CD14-positive monocyte (primary cell): ENCODE measurements at regions not wholly inside any gene's neighbourhood (a gene's known extent, or its start where the extent isn't known, plus 50 kb on each side); places are given as distances from the start of the nearest gene placed in this dataset.

Source experiments
- DNase-seq, 3 donors: peaks; one replicate each; pipeline ENCODE4 v3.0.0-alpha.2; 2011 to 2022
- H2AFZ ChIP-seq: 2 replicates; pipeline ENCODE4 v1.6.0; 2012; ENCODE audit warnings: mild to moderate bottlenecking, low read depth, low read length, inconsistent platforms; ENCODE audit not compliant: insufficient read depth, poor library complexity, severe bottlenecking
- H3K27ac ChIP-seq, 2 donors: 1 replicate in 1 of 2; 2 replicates in 1 of 2; pipeline ENCODE4 v1.5.1; 2012 to 2013; ENCODE audit warnings: low read length in 2 of 2, control low read depth in 1 of 2, inconsistent platforms in 1 of 2, low read depth in 1 of 2, mild to moderate bottlenecking in 1 of 2
- H3K27me3 ChIP-seq, 2 donors: one replicate each; pipeline versions ENCODE4 v1.6.0 to v1.6.1; 2011 to 2013; ENCODE audit warnings: low read length in 2 of 2; ENCODE audit not compliant: control insufficient read depth in 2 of 2, insufficient read depth in 2 of 2
- H3K36me3 ChIP-seq, 2 donors: replicated peaks in 1 of 2; 1 replicate in 1 of 2; 2 replicates in 1 of 2; pipeline versions ENCODE4 v1.5.1 to v1.6.1; 2012 to 2013; ENCODE audit warnings: low read length in 2 of 2, control low read depth in 1 of 2, inconsistent platforms in 1 of 2, mild to moderate bottlenecking in 1 of 2; ENCODE audit not compliant: insufficient read depth in 2 of 2, control insufficient read depth in 1 of 2
- H3K4me1 ChIP-seq, 2 donors: 1 replicate in 1 of 2; 2 replicates in 1 of 2; pipeline versions ENCODE4 v1.5.1 to v1.6.1; 2012 to 2013; ENCODE audit warnings: low read length in 2 of 2, control low read depth in 1 of 2, inconsistent platforms in 1 of 2, mild to moderate bottlenecking in 1 of 2, moderate library complexity in 1 of 2; ENCODE audit not compliant: insufficient read depth in 2 of 2, control insufficient read depth in 1 of 2
- H3K4me2 ChIP-seq: replicated peaks from 2 replicates; pipeline ENCODE3; 2012; ENCODE audit warnings: low read length, moderate library complexity, mild to moderate bottlenecking; ENCODE audit not compliant: poor library complexity, severe bottlenecking; ENCODE audit errors: extremely low read depth
- H3K4me3 ChIP-seq, 3 experiments: fragments of 200-600 bp in 1 of 3; sonication (generic) in 1 of 3; replicated peaks in 1 of 3; 1 replicate in 2 of 3; 2 replicates in 1 of 3; pipeline ENCODE4 v1.5.1; 2011 to 2013; ENCODE audit warnings: low read length in 3 of 3, mild to moderate bottlenecking in 3 of 3, control low read depth in 2 of 3, low read depth in 2 of 3, inconsistent platforms in 1 of 3, moderate library complexity in 1 of 3
- H3K79me2 ChIP-seq: 2 replicates; pipeline ENCODE4 v1.6.0; 2012; ENCODE audit warnings: mild to moderate bottlenecking, control low read depth, inconsistent platforms, low read length, moderate library complexity; ENCODE audit not compliant: insufficient read depth
- H3K9ac ChIP-seq: 2 replicates; pipeline ENCODE4 v1.6.0; 2017; ENCODE audit warnings: low read length, mild to moderate bottlenecking; ENCODE audit not compliant: insufficient read depth, poor library complexity, severe bottlenecking
- H3K9me3 ChIP-seq, 2 donors: replicated peaks in 1 of 2; 1 replicate in 1 of 2; 2 replicates in 1 of 2; pipeline versions ENCODE4 v1.5.1 to v1.6.1; 2012 to 2013; ENCODE audit warnings: low read length in 2 of 2, control low read depth in 1 of 2; ENCODE audit not compliant: control insufficient read depth in 1 of 2, insufficient read depth in 1 of 2
- H4K20me1 ChIP-seq: 2 replicates; pipeline ENCODE4 v1.6.0; 2012; ENCODE audit warnings: mild to moderate bottlenecking, low read length, control low read depth, moderate library complexity; ENCODE audit not compliant: insufficient read depth
- H3K27ac Mint-ChIP-seq, 7 donors: one replicate each; pipeline ENCODE4 v1.8.0; 2020; ENCODE audit warnings: mild to moderate bottlenecking in 7 of 7, mixed read lengths in 7 of 7, moderate library complexity in 6 of 7, inconsistent platforms in 2 of 7
- H3K27me3 Mint-ChIP-seq, 3 donors: one replicate each; pipeline ENCODE4 v1.8.0; 2021 to 2022; ENCODE audit warnings: low read depth in 3 of 3, mild to moderate bottlenecking in 3 of 3, mixed read lengths in 3 of 3, moderate library complexity in 3 of 3, inconsistent platforms in 1 of 3
- H3K36me3 Mint-ChIP-seq, 2 donors: one replicate each; pipeline ENCODE4 v1.8.0; 2020; ENCODE audit warnings: mixed read lengths in 2 of 2, inconsistent platforms in 1 of 2, mild to moderate bottlenecking in 1 of 2
- H3K4me1 Mint-ChIP-seq: one replicate; pipeline ENCODE4 v1.8.0; 2020; ENCODE audit warnings: mild to moderate bottlenecking, mixed read lengths
- H3K4me3 Mint-ChIP-seq, 2 donors: one replicate each; pipeline ENCODE4 v1.8.0; 2020; ENCODE audit warnings: mild to moderate bottlenecking in 2 of 2, mixed read lengths in 2 of 2, moderate library complexity in 1 of 2
- H3K9me3 Mint-ChIP-seq, 7 donors: one replicate each; pipeline ENCODE4 v1.8.0; 2020 to 2022; ENCODE audit warnings: mixed read lengths in 7 of 7, mild to moderate bottlenecking in 6 of 7, moderate library complexity in 6 of 7, inconsistent platforms in 2 of 7
- WGBS: methylation state at CpG from one replicate; pipeline ENCODE4 v1.1.5; 2013; ENCODE audit warnings: missing lambda C conversion rate; ENCODE audit not compliant: insufficient coverage; 5-methylcytosine and 5-hydroxymethylcytosine counted together
- intact Hi-C, 2 donors: fragments of 100-400 bp; cut with micrococcal nuclease; formaldehyde crosslinking; loops; one replicate each; pipeline versions ENCODE4 v1.15.0 to v1.15.1; 2023
- TF ChIP-seq, protein P1 (sequence below): fragments of 200-600 bp; IDR thresholded peaks from one replicate; pipeline ENCODE4 v1.8.0; 2022; ENCODE audit warnings: antibody characterized with exemption, mild to moderate bottlenecking

DNA sequence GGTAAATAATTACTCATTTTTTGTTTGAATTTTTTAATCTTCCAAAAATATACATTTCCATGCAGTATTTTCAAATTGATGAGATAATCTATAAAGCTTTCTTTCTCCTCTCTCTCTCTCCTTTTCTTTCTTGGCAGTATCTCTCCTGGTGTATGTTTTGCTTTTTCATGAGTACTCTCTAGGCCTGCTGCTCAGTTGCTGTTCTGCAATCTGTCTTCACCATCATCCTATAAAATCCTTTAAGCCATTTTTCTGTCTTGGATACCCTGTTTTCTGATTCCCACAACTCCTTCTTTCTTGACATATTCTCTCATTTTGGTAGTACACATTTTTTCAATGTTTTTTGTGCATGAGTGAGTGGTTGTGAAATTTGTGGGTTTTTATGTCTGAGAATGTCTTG, 1558.1 kb upstream of the LRRTM3 start:
- Mint-ChIP-seq H3K9me3 (peaks cover 0 to 5% (median 0%) of the 10 kb centered on the region in 7 donors), H3K27me3 (peaks cover 0 to 1% (median 0%) of the 10 kb centered on the region in 3 donors), H3K4me3 (no peak overlapping the region), H3K27ac (no peak overlapping the region), H3K4me1 (no peaks in the 10 kb centered on the region), H3K36me3 (no peaks in the 10 kb centered on the region)
- H4K20me1 ChIP-seq, result no peaks in the 10 kb centered on the region
- DNase-seq, result no peak
- TF ChIP-seq, protein P1, sequence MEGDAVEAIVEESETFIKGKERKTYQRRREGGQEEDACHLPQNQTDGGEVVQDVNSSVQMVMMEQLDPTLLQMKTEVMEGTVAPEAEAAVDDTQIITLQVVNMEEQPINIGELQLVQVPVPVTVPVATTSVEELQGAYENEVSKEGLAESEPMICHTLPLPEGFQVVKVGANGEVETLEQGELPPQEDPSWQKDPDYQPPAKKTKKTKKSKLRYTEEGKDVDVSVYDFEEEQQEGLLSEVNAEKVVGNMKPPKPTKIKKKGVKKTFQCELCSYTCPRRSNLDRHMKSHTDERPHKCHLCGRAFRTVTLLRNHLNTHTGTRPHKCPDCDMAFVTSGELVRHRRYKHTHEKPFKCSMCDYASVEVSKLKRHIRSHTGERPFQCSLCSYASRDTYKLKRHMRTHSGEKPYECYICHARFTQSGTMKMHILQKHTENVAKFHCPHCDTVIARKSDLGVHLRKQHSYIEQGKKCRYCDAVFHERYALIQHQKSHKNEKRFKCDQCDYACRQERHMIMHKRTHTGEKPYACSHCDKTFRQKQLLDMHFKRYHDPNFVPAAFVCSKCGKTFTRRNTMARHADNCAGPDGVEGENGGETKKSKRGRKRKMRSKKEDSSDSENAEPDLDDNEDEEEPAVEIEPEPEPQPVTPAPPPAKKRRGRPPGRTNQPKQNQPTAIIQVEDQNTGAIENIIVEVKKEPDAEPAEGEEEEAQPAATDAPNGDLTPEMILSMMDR, result no peak
- H3K79me2 ChIP-seq, result no peaks in the 10 kb centered on the region
- intact Hi-C loops, result no loop called here
- H3K27ac ChIP-seq, result no peak overlapping the region
- H2AFZ ChIP-seq, result no peak overlapping the region
- no peak overlapping the region for H3K4me3 ChIP-seq
- no peaks in the 10 kb centered on the region for H3K27me3 ChIP-seq
- H3K36me3 ChIP-seq, result no peaks in the 10 kb centered on the region
- no peaks in the 10 kb centered on the region for H3K4me1 ChIP-seq
- no peaks in the 10 kb centered on the region for H3K9me3 ChIP-seq
- no peak overlapping the region for H3K9ac ChIP-seq
- H3K4me2 ChIP-seq, result no peak overlapping the region

DNA sequence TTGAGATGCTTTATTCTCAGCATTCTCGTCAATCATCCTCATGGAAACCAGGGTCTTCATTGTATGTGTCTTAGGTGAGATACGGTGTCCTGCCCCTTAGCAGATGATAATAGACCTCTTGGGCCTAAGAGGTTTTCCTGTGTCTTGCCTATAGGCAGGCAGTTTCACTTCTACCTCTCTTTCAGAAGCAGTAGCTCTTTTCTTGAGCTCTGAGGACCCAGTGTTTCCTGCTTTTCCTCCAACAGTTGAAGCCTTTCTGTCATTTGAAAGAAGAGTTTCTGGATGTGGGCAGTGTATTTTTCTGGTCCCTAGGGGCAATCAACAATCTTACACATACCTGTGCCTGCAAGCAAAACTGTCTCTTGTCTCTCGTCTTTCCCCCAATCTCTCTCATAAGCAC, 1550.3 kb upstream of the LRRTM3 start:
- TF ChIP-seq, protein P1, result no peak
- H3K27ac Mint-ChIP-seq, result no peak overlapping the region
- H3K79me2 ChIP-seq, result no peaks in the 10 kb centered on the region
- H3K36me3 ChIP-seq, result no peaks in the 10 kb centered on the region
- H3K36me3 Mint-ChIP-seq, result no peaks in the 10 kb centered on the region
- no peak overlapping the region for H2AFZ ChIP-seq
- no peaks in the 10 kb centered on the region for H3K4me1 Mint-ChIP-seq
- H3K4me3 ChIP-seq, result no peak overlapping the region
- H3K9ac ChIP-seq, result no peak overlapping the region
- no peak overlapping the region for H3K4me3 Mint-ChIP-seq
- H3K27ac ChIP-seq, result no peak overlapping the region
- no peaks in the 10 kb centered on the region for H3K9me3 ChIP-seq
- H3K27me3 ChIP-seq, result no peaks in the 10 kb centered on the region
- H3K27me3 Mint-ChIP-seq, result no peaks in the 10 kb centered on the region
- peaks cover 0 to 8% (median 3%) of the 10 kb centered on the region in 7 donors for H3K9me3 Mint-ChIP-seq
- H3K4me2 ChIP-seq, result no peak overlapping the region
- H3K4me1 ChIP-seq, result no peaks in the 10 kb centered on the region
- no peak for DNase-seq
- intact Hi-C loops, result no loop called here
- no peaks in the 10 kb centered on the region for H4K20me1 ChIP-seq
- WGBS, result 86% methylated on average over 1 of the region's 3 CpGs
